Stomach (tissue), 4 donors: ENCODE measurements at regions not wholly inside any gene's neighbourhood (a gene's known extent, or its start where the extent isn't known, plus 50 kb on each side); places are given as distances from the start of the nearest gene placed in this dataset.

Experiments used
- CTCF ChIP-seq, 7 experiments: fragments of 450-650 bp in 4 of 7; fragments of 200-600 bp in 3 of 7; sonication (generic) in 3 of 7; IDR thresholded peaks; one replicate each; pipeline ENCODE4 v1.5.1; 2016 to 2019; ENCODE audit warnings: antibody characterized with exemption in 7 of 7, control low read depth in 2 of 7, mild to moderate bottlenecking in 1 of 7
- EP300 ChIP-seq: sonication (generic); formaldehyde crosslinking; IDR thresholded peaks from one replicate; pipeline ENCODE4 v1.6.1; 2017; ENCODE audit warnings: antibody characterized with exemption
- POLR2A ChIP-seq, 4 donors: fragments of 450-650 bp; IDR thresholded peaks; one replicate each; pipeline ENCODE4 v1.6.1; 2016; ENCODE audit warnings: antibody characterized with exemption in 4 of 4, control low read depth in 2 of 4, mild to moderate bottlenecking in 1 of 4, moderate library complexity in 1 of 4

- TF ChIP-seq CTCF (IDR thresholded peaks at IDR 0.05) (no peak), EP300 (no peak), POLR2A (IDR thresholded peaks at IDR 0.05) (no peak)
Observed at GRCh38 chr9:40927260-40927631, 201.2 kb downstream of the FOXD4L6 start.
